ENCODE measurements at regions not wholly inside any gene's neighbourhood (a gene's known extent, or its start where the extent isn't known, plus 50 kb on each side); places are given as distances from the start of the nearest gene placed in this dataset.

GRCh38 chr1:244783138-244783537 lies 52.3 kb upstream of the COX20 start:
- no peak overlapping the region for H3K56ac ChIP-seq (ENCODE audit: insufficient read length, low read depth, low read length)
- H3K4me1 ChIP-seq (ENCODE audit: insufficient read depth, low read length), result no peaks in the 10 kb centered on the region
- no peak for TF ChIP-seq CTCF (conservative IDR thresholded peaks at IDR 0.05)
- H2AK5ac ChIP-seq (ENCODE audit: insufficient read length, low read length), result no peak overlapping the region
- H2AFZ ChIP-seq (ENCODE audit: low read length), result no peak overlapping the region
- H4K20me1 ChIP-seq (ENCODE audit: control insufficient read depth, insufficient read depth, insufficient read length), result no peaks in the 10 kb centered on the region
- no peak overlapping the region for H3K27ac Mint-ChIP-seq
- H3K79me1 ChIP-seq (ENCODE audit: insufficient read depth, low read depth, low read length, poor library complexity, severe bottlenecking), result no peaks in the 10 kb centered on the region
- H3K23ac ChIP-seq (ENCODE audit: insufficient read length, low read depth, low read length), result no peak overlapping the region
- no peak overlapping the region for H3K27ac ChIP-seq (ENCODE audit: insufficient read length, low read depth, low read length)
- no peaks in the 10 kb centered on the region for H3K23me2 ChIP-seq (ENCODE audit: insufficient read length, low read depth, low read length, poor library complexity, severe bottlenecking)
- H3K4me3 Mint-ChIP-seq, result no peak overlapping the region
- no peak overlapping the region for H2BK120ac ChIP-seq (ENCODE audit: low read depth, low read length, poor library complexity, severe bottlenecking)
- DNase-seq, result no peak
- H3K14ac ChIP-seq (ENCODE audit: insufficient read depth, low read length), result no peak overlapping the region
- H3K18ac ChIP-seq (ENCODE audit: insufficient read length, low read depth, low read length), result no peak overlapping the region
- no peaks in the 10 kb centered on the region for H3K36me3 Mint-ChIP-seq (ENCODE audit: insufficient read depth in 1 of 3, low read depth in 3 of 3)
- H3K9me3 ChIP-seq (ENCODE audit: control insufficient read depth, low read depth, low read length), result no peaks in the 10 kb centered on the region
- H3K27me3 Mint-ChIP-seq (ENCODE audit: low read depth), result no peaks in the 10 kb centered on the region
- no peak overlapping the region for H3T11ph ChIP-seq (ENCODE audit: low read length)
- H3K4me2 ChIP-seq (ENCODE audit: insufficient read depth, insufficient read length, low read length), result no peak overlapping the region
- no peak overlapping the region for H2BK20ac ChIP-seq (ENCODE audit: low read depth, low read length, poor library complexity, severe bottlenecking)
- H3K4me1 Mint-ChIP-seq, result peaks cover 8 to 11% of the 10 kb centered on the region in 2 experiments
- H2BK15ac ChIP-seq (ENCODE audit: low read depth, low read length), result no peak overlapping the region
- H4K8ac ChIP-seq (replicated peaks; ENCODE audit: insufficient read length, low read depth, low read length), result no peak overlapping the region
- H3K9ac ChIP-seq (ENCODE audit: extremely low read depth, insufficient read length, low read length), result no peak overlapping the region
- H3K4ac ChIP-seq (ENCODE audit: low read depth, low read length), result no peak overlapping the region
- no peaks in the 10 kb centered on the region for H3K27me3 ChIP-seq (ENCODE audit: insufficient read depth, low read length)
- H3K9me3 Mint-ChIP-seq, result no peaks in the 10 kb centered on the region
- H2BK12ac ChIP-seq (ENCODE audit: insufficient read length, low read depth, low read length), result no peak overlapping the region
- H3K79me2 ChIP-seq (ENCODE audit: insufficient read depth, low read length), result no peaks in the 10 kb centered on the region
- WGBS (ENCODE audit: extremely low coverage, insufficient read length, low lambda C conversion rate), result no CpG with 5 or more reads among the region's 15 CpGs
- H4K91ac ChIP-seq (ENCODE audit: insufficient read length, low read depth, low read length), result no peak overlapping the region
- H2BK5ac ChIP-seq (ENCODE audit: insufficient read length, low read length), result no peak overlapping the region
- H4K5ac ChIP-seq (ENCODE audit: insufficient read length, low read depth, low read length), result no peak overlapping the region
